GM19239 (cell line): ENCODE measurements at regions not wholly inside any gene's neighbourhood (a gene's known extent, or its start where the extent isn't known, plus 50 kb on each side); places are given as distances from the start of the nearest gene placed in this dataset.

Experiments
- DNase-seq: peaks from one replicate; pipeline ENCODE4 v3.0.0; 2011; ENCODE audit warnings: low spot score; ENCODE audit not compliant: insufficient read length
- FAIRE-seq: peaks from 2 replicates; lab custom pipeline; 2011; peaks lifted over from hg19 to GRCh38; lab: Jason Lieb, UNC

DNA sequence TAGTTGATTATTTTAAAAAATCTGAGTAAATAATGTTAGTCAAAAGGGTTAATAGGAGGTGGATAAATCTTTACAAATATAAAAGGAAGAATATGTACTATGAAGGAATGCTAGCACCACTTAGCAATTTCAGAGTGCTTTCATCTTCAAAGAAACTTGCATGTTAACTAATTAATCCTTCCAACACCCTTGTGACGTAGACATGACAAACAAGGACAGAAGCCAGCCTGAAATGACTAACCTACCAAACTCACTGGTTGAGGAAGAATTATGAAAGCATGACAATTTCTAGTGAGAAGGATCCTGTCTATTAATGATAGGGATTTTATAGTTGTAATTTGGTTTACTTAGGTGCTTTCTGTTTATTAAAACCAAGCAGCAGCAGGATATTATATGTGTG lies 468.0 kb upstream of the FZD8 start:
- no peak for DNase-seq
- no peak for FAIRE-seq

DNA sequence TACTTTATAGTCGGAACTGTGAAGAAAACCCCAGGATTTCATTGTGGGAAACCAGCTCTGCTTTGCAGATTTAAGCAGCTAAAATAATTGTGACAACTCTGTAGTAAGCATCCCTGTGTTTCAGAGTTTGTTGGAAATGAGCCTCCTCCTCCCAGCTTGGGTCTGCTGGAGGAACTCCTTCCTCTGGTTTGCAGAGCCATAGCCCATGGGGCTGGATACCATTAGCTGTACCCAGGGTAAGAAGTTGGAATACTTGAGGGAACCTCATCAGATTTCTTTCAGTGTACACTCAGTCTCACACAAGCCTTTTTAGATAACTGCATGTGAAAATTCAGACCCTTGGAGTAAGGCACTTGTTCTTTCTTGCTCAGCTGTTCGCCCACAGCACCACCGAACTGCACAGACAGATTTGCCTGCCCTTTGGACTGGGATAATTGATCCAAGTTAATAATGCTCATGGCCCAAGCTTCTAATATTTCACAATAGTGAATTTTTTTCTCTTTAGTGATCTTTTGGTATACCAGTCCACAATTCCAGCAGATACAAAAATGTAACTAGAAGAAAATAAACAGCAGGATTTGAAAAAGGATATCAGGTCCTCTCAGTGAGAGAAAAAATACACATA lies 467.4 kb upstream of the FZD8 start:
- DNase-seq (no peak), FAIRE-seq (no peak)

DNA sequence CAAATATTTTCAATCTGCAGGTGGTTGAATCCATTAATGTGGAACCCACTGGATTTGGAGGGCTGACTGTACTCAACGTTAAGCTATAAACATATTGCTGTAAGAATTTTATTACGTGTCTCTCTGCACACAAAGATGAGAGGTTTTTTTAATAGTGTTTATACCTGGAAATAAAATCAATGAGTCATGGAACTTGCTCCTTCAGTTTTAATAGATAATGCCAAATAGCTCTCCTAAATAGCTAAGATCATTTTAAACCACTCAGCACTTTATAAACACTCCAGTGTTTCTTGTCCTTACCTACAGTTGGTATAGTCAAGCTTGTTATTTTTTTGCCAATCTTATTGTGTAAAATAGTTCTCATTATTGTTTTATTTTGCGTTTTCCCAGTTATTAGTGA lies 455.6 kb upstream of the FZD8 start:
- FAIRE-seq (no peak), DNase-seq (no peak)

DNA sequence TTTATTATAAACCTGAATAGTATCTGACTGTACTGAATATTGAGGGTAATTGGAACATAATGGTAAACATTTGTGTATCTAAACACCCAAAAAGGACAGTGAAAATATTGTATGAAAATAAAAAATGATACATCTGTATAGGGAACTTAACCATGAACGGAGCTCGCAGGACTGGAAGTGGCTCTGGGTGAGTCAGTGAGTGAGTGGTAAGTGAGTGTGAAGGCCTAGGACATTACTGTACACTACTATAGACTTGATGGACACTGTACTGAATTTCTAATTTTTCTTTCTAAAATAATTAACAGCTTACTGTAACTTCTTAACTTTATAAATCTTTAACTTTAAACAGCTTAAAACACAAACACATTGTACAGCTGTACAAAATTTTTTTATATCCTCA lies 454.5 kb upstream of the FZD8 start:
- DNase-seq = no peak
- FAIRE-seq = no peak

DNA sequence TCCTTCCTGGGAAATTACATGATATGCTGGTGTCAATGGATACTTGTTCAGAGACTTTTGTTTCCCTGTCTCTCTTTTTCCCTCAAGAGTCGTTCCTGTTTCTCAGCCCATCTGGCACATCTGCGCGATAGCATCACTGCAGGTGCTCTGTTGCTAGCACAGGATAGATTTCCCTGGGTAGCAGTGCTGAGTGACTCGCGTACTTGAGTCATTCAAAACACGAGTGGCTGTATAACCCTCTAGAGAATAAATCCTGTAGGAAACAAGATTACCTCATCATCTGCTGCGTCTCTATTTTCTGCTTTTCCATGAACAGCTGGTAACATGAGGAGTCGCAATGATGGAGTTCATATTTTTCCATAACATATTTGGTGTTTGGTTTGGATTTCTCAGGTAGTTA lies 452.0 kb upstream of the FZD8 start:
- DNase-seq (no peak), FAIRE-seq (no peak)

DNA sequence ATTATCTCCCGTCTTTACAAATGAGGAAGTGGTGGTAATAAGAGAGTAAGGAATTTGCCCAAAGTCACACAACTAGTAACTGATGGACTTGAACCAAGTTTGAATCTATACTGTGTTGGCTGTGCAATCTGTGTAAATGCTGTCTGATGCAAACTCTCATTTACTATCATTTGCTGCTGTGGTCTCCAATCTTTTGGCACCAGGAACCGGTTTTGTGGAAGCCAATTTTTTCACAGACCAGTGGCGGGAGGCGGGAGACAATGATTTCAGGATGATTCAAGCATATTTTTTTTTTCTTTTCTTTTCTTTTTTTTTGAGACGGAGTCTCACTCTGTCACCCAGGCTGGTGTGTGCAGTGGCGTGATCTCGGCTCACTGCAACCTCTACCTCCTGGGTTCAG lies 450.0 kb upstream of the FZD8 start:
- DNase-seq (no peak), FAIRE-seq (no peak)

DNA sequence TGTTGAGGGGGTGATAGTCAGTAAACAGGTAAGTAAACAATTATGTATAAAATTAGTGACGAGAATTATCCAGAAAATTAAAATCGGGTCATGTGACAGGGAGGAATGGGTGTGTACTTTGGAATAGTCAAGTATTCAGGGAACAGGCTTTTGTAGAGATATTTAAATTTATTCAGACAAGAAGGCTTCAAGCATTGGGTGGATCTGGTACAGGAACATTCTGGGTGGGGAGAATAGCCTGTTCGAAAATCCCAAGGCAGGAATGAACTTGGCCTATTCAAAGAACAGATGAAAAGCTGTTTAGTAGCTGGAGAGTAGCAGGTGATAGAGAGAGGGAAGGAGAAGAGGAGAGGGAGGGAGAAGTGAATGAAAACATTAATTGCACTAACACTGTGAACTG lies 448.9 kb upstream of the FZD8 start:
- DNase-seq = no peak
- no peak for FAIRE-seq

DNA sequence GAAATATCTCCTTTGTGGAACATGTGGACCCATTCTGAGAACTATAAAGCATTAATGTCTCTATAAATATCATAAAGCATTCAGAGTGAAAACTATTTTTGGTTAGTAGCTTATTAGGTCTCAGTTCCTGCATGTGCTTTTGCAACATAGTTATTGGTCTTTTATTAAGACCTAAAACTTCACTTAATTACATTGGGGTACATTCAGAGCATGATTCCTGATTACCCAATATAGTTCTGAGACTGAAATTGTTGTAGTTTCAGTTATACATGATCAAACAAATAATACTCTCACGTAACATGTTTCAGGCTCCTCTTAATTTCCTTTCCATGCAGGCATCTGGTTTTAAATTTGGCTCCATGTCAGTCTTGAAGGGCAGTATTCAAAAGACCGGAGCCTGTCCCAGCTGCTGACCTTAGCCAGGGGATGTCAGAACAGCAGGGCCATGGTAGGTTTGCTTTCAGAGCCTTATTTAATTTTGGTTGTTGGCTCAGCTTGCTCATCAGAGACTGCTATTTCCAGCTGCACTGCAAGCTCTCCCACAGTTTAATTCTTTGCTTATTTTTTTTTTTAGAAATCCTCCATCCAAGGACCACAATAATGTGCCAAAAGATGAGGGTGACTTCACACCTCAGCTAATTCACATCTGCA lies 447.8 kb upstream of the FZD8 start:
- no peak for FAIRE-seq
- no peak for DNase-seq

DNA sequence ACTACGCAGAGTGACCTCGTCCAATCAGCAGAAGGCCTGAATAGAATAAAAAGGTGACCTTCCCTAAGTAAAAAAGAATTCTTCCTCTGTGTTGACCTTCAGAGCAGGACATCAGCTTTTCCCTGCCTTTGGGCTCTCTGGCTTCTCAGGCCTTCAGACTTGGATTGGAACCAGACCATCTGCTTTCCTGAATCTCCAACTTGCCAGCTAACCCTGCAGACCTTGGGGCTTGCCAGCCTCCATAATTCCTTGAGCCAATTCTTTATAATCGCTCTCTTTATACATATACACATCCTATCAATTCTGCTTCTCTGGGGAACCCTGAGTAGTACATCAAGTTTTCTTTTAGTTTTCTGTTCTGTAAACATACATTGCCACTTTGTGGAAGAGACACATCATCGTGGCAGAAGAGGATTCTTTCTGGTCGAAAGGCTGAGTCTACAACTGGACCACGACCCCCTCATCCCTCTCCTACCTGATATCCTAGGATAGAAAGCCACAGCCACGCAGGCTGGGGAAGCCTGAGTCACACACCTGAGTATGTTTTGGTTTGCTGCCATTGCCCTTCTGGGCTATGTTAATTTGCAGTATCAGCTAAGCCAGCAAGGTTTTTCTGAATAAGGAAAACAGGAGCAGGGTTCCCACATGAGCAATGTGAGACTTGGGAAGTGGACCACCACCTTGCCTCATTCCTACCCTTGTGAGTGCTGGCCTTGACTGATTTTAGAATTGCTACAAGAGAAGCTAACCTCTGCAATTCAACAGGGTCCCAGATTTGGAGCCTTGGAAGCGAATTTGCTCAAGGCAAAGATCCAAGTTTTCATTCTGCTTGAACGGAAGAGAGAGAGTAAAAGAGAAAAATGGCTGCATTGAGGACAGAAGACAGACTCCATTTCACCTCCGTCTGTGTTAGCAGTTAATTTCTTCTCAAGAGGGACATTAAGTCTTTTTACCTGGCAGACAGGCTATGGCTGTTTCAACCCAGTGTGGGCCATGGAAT lies 445.2 kb upstream of the FZD8 start:
- DNase-seq (no peak), FAIRE-seq (no peak)

DNA sequence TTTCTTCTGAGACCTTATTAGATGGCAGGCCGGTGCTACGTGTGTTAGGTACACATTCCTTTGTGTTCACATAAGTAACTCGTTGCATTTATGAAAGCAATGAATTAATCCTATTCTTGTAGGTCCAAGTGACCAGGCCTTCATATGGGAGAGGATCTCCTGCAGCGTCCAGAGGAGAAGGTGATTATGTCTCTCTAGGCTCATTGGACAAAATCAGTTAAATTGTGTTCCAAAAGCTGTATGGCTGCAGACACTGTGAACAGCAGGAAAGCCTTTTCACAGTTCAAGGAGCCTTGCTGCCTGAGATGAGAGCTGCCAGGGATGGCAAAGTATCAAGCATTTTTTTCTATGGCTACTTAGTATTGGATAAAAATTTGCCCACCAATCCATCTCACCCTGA lies 433.1 kb upstream of the FZD8 start:
- FAIRE-seq = no peak
- DNase-seq = no peak

DNA sequence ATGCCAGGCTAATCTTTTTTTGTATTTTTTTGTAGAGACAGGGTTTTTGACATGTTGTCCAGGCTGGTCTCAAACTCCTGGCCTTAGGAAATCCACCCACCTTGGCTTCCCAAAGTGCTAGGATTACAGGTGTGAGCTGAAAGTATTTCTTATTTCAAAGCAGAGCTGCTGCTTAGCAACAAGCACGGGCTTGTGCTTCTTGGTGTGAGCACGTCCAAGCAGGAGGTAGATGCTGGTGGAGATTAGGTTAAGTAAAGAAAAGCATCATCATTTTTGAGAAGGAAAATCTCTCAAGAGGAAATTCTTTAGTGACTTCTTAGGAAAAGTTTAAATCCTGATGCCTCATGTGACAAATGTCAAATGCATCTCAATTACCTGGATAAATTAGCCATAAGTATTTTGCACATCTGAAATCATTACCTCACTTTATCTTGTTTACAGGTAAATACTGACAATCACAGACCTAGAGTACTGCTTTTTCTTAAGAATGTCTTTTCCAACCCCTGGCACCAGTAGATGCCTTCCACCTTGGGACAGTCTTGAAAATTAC lies 431.8 kb upstream of the FZD8 start:
- DNase-seq (no peak), FAIRE-seq (no peak)

DNA sequence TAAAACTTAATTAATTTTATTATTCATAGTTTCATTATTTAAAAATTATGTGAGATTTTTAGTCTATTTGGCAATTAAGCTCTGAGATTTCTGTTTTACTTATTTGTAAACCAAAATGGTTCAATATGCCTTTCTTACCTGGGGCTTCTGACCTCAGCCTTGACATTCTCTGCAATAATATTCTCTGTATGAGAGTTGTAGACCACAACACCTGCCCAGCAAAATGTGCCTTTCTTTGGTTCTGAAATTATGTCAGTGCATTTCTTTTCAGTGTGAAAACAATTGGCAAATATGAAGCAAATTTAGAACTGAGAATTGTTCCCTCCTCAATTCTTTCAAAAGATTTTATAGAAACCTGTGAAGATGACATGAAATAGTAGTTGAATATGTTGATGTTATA lies 426.4 kb upstream of the FZD8 start:
- DNase-seq (no peak), FAIRE-seq (no peak)

DNA sequence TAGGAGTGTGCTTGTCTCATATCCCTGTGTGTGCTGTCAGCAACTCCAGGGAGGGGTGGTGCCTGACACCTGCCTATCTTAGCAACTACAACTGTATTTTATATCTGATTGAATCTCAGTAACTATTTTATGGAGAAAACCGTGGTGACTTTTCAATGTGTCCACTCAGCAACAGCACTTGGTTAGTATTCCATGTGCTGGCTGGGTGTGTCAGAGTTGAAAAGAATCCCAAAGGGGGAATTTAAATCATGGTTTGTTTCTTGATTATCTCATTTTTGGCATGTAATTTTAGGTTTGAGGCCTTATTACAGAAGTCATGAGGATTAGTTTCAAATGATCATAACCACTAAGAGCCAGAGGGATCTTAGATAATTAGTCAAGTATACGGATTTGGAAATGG lies 425.7 kb upstream of the FZD8 start:
- DNase-seq (no peak), FAIRE-seq (no peak)

DNA sequence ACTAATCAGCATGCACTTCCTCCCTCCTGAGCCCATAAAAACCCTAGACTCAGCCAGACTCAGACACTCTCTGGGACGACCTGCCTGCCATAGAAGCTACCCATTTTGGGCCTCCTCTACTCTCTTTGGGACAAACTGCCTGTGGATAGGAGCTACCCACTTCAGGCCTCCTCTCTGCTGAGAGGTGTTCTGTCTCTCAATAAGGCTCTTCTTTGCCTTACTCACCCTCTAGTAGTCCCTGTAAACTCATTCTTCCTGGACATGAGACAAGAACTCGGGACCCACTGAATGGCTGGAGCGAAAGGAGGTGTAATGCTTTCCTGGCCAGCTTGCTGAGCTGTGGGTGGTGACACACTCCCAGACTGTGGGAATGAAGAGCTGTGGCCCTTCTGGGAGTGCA lies 424.8 kb upstream of the FZD8 start:
- DNase-seq (no peak), FAIRE-seq (no peak)

DNA sequence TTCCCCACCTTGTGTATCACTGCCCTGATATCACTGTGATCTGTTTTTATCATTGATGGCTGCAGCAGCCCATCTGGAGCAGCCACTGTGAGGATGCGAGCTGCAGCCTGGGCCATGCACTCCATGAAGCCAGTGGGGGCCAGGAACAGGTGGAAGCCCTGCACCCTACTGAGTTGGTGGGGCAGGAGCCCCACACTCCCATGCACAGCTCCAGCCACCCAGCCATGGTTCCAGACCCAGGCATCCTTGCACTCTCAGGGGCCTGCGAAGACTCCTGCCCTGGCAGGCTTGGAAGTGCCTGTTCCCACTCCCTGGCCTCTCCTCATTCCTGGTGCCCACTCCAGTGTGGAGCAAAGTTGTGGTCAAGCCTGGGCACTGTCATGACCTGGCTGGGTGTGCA lies 424.0 kb upstream of the FZD8 start:
- FAIRE-seq (no peak), DNase-seq (no peak)

DNA sequence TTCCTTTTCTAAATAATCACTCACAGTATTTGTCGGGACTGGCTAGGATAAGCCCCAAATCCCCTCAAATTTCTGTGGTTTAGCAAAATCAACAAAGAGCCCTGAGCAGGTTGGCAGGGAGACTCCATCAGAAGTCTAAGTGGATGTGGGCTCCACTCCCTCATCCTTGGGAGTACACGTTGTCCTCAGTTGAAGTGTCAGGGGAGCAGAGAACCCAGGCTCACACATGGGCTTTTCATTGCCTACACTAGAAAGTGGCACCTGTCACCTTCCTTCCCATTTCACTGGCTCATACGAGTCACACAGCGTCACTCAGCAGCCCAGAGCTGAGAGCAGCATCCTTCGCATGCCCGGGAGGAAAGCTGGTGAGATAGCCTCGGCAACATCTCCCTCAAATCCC lies 421.3 kb upstream of the FZD8 start:
- FAIRE-seq = no peak
- no peak for DNase-seq

DNA sequence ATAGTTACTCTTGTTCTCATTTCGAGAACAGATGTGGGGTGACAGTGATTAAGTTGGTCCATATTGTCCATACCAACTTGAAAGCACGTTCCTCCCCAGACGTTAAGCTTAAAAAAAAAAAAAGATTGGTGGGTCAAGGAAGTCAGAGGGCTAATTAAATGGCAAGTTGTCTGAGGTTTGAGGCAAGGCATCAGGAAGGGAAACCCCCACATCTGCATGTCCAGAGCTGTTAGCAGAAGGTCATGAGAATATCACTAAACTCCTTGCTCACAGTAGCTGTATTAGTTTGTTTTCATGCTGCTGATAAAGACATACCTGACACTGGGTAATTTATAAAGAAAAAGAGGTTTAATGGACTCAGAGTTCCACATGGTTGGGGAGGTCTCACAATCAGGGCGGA lies 415.6 kb upstream of the FZD8 start:
- no peak for FAIRE-seq
- no peak for DNase-seq

DNA sequence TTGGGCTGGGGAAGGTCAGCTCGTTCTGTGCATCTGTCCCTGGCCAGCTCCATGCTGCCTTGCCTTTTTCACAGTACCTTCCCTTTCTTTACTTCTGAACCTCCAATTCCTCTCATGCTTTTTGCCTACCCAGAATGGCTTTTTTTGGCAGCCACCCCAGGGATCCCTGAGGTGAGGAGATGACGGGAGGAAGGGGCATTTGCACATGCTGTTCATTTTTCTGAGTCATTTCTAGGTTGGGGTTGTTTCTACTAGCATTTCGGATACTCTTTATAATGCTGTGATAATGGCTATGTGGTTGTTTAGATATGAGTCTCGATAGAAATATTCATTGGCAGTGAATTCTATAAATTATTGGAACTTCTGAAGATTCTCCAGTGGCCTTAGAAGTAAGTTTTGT lies 415.1 kb upstream of the FZD8 start:
- DNase-seq (no peak), FAIRE-seq (no peak)

DNA sequence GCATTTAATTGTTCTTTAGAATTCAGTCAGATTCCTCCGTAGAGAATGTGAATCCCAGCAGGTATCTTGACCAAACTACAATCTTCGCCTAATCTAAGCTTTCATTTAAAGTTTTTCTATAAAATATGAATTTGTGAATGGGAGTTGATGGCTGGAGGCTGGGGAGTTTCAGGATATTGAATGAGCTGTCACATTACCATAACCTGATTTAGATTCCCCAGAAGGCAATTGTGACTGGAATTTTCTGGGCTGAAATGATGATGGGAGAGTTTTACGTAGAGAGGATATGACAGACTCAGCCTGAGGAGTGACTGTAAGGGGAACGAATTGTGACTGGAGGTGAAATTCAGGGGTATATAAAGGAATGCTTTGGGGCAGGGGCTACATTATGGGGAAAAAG lies 411.7 kb upstream of the FZD8 start:
- DNase-seq (no peak), FAIRE-seq (no peak)

DNA sequence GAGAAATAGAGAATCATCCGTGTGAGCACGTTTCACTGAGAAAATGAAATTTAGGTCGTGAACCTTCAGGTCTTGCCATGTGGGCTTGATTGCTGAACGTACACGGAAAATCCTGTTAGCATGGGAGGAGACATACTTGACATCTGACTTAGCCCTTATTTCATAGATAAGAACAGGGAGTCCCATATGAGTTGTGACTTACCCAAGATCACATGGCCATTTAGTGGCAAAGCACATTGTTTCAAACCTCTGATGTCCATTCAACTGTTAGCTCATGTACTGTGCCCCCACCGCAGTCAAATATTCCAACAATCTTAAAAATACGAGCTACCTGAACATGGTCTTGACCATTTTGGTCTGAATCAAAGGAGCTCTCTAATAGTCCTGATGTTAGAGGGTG lies 411.2 kb upstream of the FZD8 start:
- FAIRE-seq (no peak), DNase-seq (no peak)

DNA sequence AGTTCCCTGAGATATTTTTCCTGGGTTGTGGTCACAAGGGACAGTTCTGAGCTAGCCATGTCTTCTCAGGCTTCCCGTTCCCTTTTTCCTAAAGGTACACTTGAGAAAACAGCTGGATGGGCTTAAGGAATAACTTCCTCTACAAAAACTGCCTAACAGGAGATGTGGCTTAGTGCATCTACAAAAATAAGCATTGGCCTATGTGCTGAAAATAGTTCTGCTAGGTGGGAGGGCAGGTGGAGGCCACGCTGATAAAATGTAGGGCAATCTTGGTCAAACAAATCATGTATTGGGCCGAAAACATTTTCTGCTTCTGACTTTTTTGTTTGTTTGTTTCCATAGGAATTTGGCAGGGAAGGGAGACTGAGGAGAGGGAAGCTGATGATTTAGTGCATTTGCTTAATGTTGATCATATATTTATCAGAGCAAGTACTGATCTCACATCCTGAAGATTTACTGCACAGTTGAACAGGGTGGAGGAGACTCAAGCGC lies 409.4 kb upstream of the FZD8 start:
- DNase-seq = no peak
- no peak for FAIRE-seq
